ENCODE measurements at regions not wholly inside any gene's neighbourhood (a gene's known extent, or its start where the extent isn't known, plus 50 kb on each side); places are given as distances from the start of the nearest gene placed in this dataset.

DNA sequence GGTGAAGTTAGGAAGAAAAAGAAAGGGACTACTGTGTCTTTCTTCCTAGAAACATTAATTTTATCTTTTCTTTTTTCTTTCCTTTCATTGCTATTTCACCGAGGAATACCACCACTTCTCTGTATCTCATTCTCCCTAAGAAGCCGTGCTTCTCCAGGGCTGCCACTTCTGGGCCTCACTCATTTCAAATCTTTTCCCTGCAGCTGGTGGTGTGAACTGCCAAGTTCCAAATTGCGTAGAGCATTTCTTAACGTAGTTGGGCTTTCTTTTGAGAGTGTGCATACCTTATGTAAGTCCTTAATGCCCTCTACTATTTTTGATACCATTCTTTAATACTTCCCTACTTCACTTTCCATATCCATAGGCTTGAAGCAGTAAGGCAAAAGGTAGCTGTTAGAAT is 66.7 kb upstream of the CYP1B1 start:
- TF ChIP-seq SMC3 (IDR thresholded peaks at IDR 0.05; ENCODE audit: low read depth, low read length) (no peak), CTCF (conservative IDR thresholded peaks at IDR 0.05; ENCODE audit: low read depth, low read length) (no peak), BHLHE40 (IDR thresholded peaks at IDR 0.05; ENCODE audit: low read depth, low read length) (no peak), POLR2A (IDR thresholded peaks at IDR 0.05; ENCODE audit: low read depth, low read length) (no peak), MAZ (IDR thresholded peaks at IDR 0.05; ENCODE audit: borderline replicate concordance, low read depth, low read length) (no peak), RCOR1 (IDR thresholded peaks at IDR 0.05; ENCODE audit: insufficient replicate concordance, low read length) (no peak), RAD21 (IDR thresholded peaks at IDR 0.05; ENCODE audit: low read length) (no peak), RFX5 (IDR thresholded peaks at IDR 0.05; ENCODE audit: low read depth, low read length) (no peak), CEBPB (IDR thresholded peaks at IDR 0.05; ENCODE audit: low read depth, low read length) (no peak)
- TF ChIP-seq, protein P1, sequence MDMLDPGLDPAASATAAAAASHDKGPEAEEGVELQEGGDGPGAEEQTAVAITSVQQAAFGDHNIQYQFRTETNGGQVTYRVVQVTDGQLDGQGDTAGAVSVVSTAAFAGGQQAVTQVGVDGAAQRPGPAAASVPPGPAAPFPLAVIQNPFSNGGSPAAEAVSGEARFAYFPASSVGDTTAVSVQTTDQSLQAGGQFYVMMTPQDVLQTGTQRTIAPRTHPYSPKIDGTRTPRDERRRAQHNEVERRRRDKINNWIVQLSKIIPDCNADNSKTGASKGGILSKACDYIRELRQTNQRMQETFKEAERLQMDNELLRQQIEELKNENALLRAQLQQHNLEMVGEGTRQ (IDR thresholded peaks at IDR 0.05; ENCODE audit: low read depth, low read length) = no peak
- TF ChIP-seq, protein P2, sequence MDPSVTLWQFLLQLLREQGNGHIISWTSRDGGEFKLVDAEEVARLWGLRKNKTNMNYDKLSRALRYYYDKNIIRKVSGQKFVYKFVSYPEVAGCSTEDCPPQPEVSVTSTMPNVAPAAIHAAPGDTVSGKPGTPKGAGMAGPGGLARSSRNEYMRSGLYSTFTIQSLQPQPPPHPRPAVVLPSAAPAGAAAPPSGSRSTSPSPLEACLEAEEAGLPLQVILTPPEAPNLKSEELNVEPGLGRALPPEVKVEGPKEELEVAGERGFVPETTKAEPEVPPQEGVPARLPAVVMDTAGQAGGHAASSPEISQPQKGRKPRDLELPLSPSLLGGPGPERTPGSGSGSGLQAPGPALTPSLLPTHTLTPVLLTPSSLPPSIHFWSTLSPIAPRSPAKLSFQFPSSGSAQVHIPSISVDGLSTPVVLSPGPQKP (IDR thresholded peaks at IDR 0.05; ENCODE audit: borderline replicate concordance, low read depth, low read length) = no peak
